HepG2 (cell line): ENCODE measurements at regions not wholly inside any gene's neighbourhood (a gene's known extent, or its start where the extent isn't known, plus 50 kb on each side); places are given as distances from the start of the nearest gene placed in this dataset.

Experiments
- ATAC-seq: fragments of 200-7000 bp; cut with Tn5 transposase; 3 replicates; pipeline ENCODE4 v1.9.1; 2020; ENCODE audit warnings: mild to moderate bottlenecking, moderate library complexity
- BruUV-seq: library from RNA; stranded (reverse); fragments of 400-500 nt; replicated peaks from 2 replicates; lab custom pipeline; 2021; lab: Mats Ljungman, UMichigan
- CTCF ChIA-PET: fragments of 300-600 bp; formaldehyde crosslinking; extraction: SDS; loops from one replicate; lab custom pipeline; 2021; ENCODE audit warnings: low total read pairs, inconsistent platforms, low intra/inter-chr PET ratio; lab: Yijun Ruan, JAX
- POLR2A ChIA-PET: fragments of 350-600 bp; sonication (Branson Sonifier 250); formaldehyde crosslinking; loops from one replicate; lab custom pipeline; 2020; ENCODE audit warnings: antibody characterized with exemption, inconsistent platforms; lab: Yijun Ruan, JAX
- DNase-seq: peaks from one replicate; pipeline ENCODE4 v3.0.0-alpha.2; 2015; ENCODE audit warnings: low spot score
- FAIRE-seq: peaks from 3 replicates; lab custom pipeline; 2011; peaks lifted over from hg19 to GRCh38; lab: Jason Lieb, UNC
- H2AFZ ChIP-seq: one replicate; pipeline ENCODE4 v1.6.1; 2011; ENCODE audit warnings: low read length, inconsistent platforms
- H3K27ac ChIP-seq: fragments of 300-600 bp; 3 replicates; pipeline ENCODE4 v1.8.0; 2011; ENCODE audit warnings: mixed run types, mild to moderate bottlenecking, mixed read lengths, low read length, inconsistent platforms; ENCODE audit not compliant: insufficient read depth; ENCODE audit errors: extremely low read length
- H3K27me3 ChIP-seq, 2 experiments: fragments of 200-600 bp in 1 of 2; 2 replicates in 1 of 2; 3 replicates in 1 of 2; pipeline versions ENCODE4 v1.6.0 to v1.8.0; 2011; ENCODE audit warnings: low read length in 2 of 2, mild to moderate bottlenecking in 2 of 2, moderate library complexity in 2 of 2, inconsistent platforms in 1 of 2; ENCODE audit not compliant: insufficient read depth in 2 of 2, control insufficient read depth in 1 of 2
- H3K36me3 ChIP-seq, 2 experiments: fragments of 200-600 bp in 1 of 2; replicated peaks in 1 of 2; 2 replicates in 1 of 2; 3 replicates in 1 of 2; pipeline versions ENCODE4 v1.5.1 to v1.8.0; 2011; ENCODE audit warnings: low read length in 2 of 2, inconsistent platforms in 1 of 2; ENCODE audit not compliant: insufficient read depth in 2 of 2, control insufficient read depth in 1 of 2
- H3K4me1 ChIP-seq: 2 replicates; pipeline ENCODE4 v1.5.1; 2012; ENCODE audit warnings: low read length, inconsistent platforms; ENCODE audit not compliant: insufficient read depth
- H3K4me2 ChIP-seq: 2 replicates; pipeline ENCODE4 v1.6.0; 2011; ENCODE audit warnings: low read depth, low read length, inconsistent platforms
- H3K4me3 ChIP-seq, 3 experiments: fragments of 200-600 bp in 1 of 3; sonication (generic), shearing (Covaris generic) in 1 of 3; replicated peaks in 1 of 3; 2 replicates each; pipeline ENCODE4 v1.5.1; 2011 to 2016; ENCODE audit warnings: low read length in 3 of 3, inconsistent platforms in 2 of 3, low read depth in 2 of 3, mild to moderate bottlenecking in 2 of 3, control low read depth in 1 of 3, mixed read lengths in 1 of 3; ENCODE audit not compliant: insufficient read depth in 1 of 3
- H3K79me2 ChIP-seq: one replicate; pipeline ENCODE4 v1.6.1; 2011; ENCODE audit warnings: low read length, inconsistent platforms; ENCODE audit not compliant: insufficient read depth
- H3K9ac ChIP-seq: 2 replicates; pipeline ENCODE4 v1.6.0; 2011; ENCODE audit warnings: mild to moderate bottlenecking, low read depth, low read length, inconsistent platforms; ENCODE audit not compliant: insufficient read depth
- H3K9me3 ChIP-seq: 2 replicates; pipeline ENCODE4 v1.5.1; 2012; ENCODE audit warnings: mild to moderate bottlenecking, low read length
- H4K20me1 ChIP-seq: 2 replicates; pipeline ENCODE4 v1.6.0; 2011; ENCODE audit warnings: inconsistent platforms, mild to moderate bottlenecking, low read length, moderate library complexity; ENCODE audit not compliant: insufficient read depth
- ARNTL ChIP-seq: sonication (generic); formaldehyde crosslinking; IDR thresholded peaks from 2 replicates; pipeline ENCODE4 v1.4.0; 2020; ENCODE audit warnings: mild to moderate bottlenecking, missing genetic modification reagents
- BRD4 ChIP-seq: sonication (generic); formaldehyde crosslinking; IDR thresholded peaks from 2 replicates; pipeline ENCODE4 v1.4.0; 2020; ENCODE audit warnings: missing genetic modification reagents
- FOXM1 ChIP-seq: sonication (generic); formaldehyde crosslinking; IDR thresholded peaks from 2 replicates; pipeline ENCODE4 v1.5.0; 2020; ENCODE audit warnings: missing genetic modification reagents
- NFKBIZ ChIP-seq: IDR thresholded peaks from 2 replicates; pipeline ENCODE4 v1.6.1; 2018; ENCODE audit warnings: missing genetic modification reagents, missing compliant biosample characterization
- PPARG ChIP-seq: conservative IDR thresholded peaks from 2 replicates; pipeline ENCODE4 v1.6.1; 2016; ENCODE audit warnings: missing biosample characterization, missing genetic modification reagents
- RNF219 ChIP-seq: sonication (generic); formaldehyde crosslinking; IDR thresholded peaks from 2 replicates; pipeline ENCODE4 v1.5.0; 2020; ENCODE audit warnings: mild to moderate bottlenecking, missing genetic modification reagents
- SETDB1 ChIP-seq: sonication (generic); formaldehyde crosslinking; IDR thresholded peaks from 2 replicates; pipeline ENCODE4 v1.5.1; 2020; ENCODE audit warnings: missing genetic modification reagents, mild to moderate bottlenecking, borderline replicate concordance
- SP1 ChIP-seq, 2 experiments: fragments of 450-650 bp in 1 of 2; sonication (generic) in 1 of 2; formaldehyde crosslinking in 1 of 2; IDR thresholded peaks; 2 replicates each; pipeline versions ENCODE4 v1.4.0 to v1.6.1; 2016 to 2020; ENCODE audit warnings: missing genetic modification reagents in 1 of 2
- SP4 ChIP-seq: sonication (generic); formaldehyde crosslinking; IDR thresholded peaks from 2 replicates; pipeline ENCODE4 v1.8.1; 2023; ENCODE audit warnings: mild to moderate bottlenecking, missing genetic modification reagents
- TSC22D2 ChIP-seq: sonication (generic); formaldehyde crosslinking; IDR thresholded peaks from 2 replicates; pipeline ENCODE4 v1.5.1; 2020; ENCODE audit warnings: missing genetic modification reagents, mild to moderate bottlenecking, borderline replicate concordance
- ZBTB33 ChIP-seq: sonication (generic); formaldehyde crosslinking; IDR thresholded peaks from 2 replicates; pipeline ENCODE4 v1.4.0; 2020; ENCODE audit warnings: missing genetic modification reagents
- ZFP82 ChIP-seq: sonication (generic); formaldehyde crosslinking; IDR thresholded peaks from 2 replicates; pipeline ENCODE4 v1.5.1; 2020; ENCODE audit warnings: mild to moderate bottlenecking, missing genetic modification reagents, borderline replicate concordance
- ZMYM3 ChIP-seq: sonication (generic); formaldehyde crosslinking; IDR thresholded peaks from 2 replicates; pipeline ENCODE4 v1.5.1; 2020; ENCODE audit warnings: mild to moderate bottlenecking, missing genetic modification reagents
- ZMYM4 ChIP-seq: sonication (generic); formaldehyde crosslinking; IDR thresholded peaks from 2 replicates; pipeline ENCODE4 v1.8.1; 2023; ENCODE audit warnings: mild to moderate bottlenecking, missing genetic modification reagents
- ZNF503 ChIP-seq: sonication (generic); formaldehyde crosslinking; IDR thresholded peaks from 2 replicates; pipeline ENCODE4 v1.4.0; 2020; ENCODE audit warnings: missing genetic modification reagents
- ZNF598 ChIP-seq: sonication (generic); formaldehyde crosslinking; IDR thresholded peaks from 2 replicates; pipeline ENCODE4 v1.5.1; 2020; ENCODE audit warnings: mild to moderate bottlenecking, missing genetic modification reagents, borderline replicate concordance
- WGBS: methylation state at CpG from one replicate; pipeline ENCODE4 v1.1.6; 2017; ENCODE audit warnings: low lambda C conversion rate; 5-methylcytosine and 5-hydroxymethylcytosine counted together
- in situ Hi-C: cut with HindIII; loops from 2 replicates; pipeline ENCODE4 v1.10.0; 2017; ENCODE audit warnings: low pct_unique_long_range_greater_than_20kb; ENCODE audit not compliant: extremely low pct_ligation_motif_present
- intact Hi-C: fragments of 100-400 bp; cut with micrococcal nuclease; formaldehyde crosslinking; loops from one replicate; pipeline ENCODE4 v1.10.0; 2022; ENCODE audit not compliant: unreplicated experiment

GRCh38 chr12:58169826-58170225 lies 228.5 kb downstream of the ATP23 start:
- no peak for DNase-seq
- BruUV-seq, result no TSS peak

More at GRCh38 chr12:58169826-58170225, 228.5 kb downstream of the ATP23 start:
- TF ChIP-seq FOXM1 (CRISPR knock-in tag) (no peak), SETDB1 (no peak), SP4 (CRISPR knock-in tag) (no peak), NFKBIZ (CRISPR knock-in tag) (no peak), ARNTL (CRISPR knock-in tag) (no peak), ZMYM3 (CRISPR knock-in tag) (no peak), BRD4 (CRISPR knock-in tag) (no peak), ZBTB33 (CRISPR knock-in tag) (no peak), ZFP82 (CRISPR knock-in tag) (no peak), ZNF598 (CRISPR knock-in tag) (no peak), TSC22D2 (CRISPR knock-in tag) (no peak), RNF219 (no peak), PPARG (CRISPR knock-in tag) (no peak), ZMYM4 (CRISPR knock-in tag) (no peak), ZNF503 (CRISPR knock-in tag) (no peak), SP1 (IDR thresholded peaks at IDR 0.05) (no peak), SP1 (CRISPR knock-in tag; IDR thresholded peaks at IDR 0.05) (no peak)
- no peak overlapping the region for H2AFZ ChIP-seq
- no peak overlapping the region for H3K27ac ChIP-seq
- peaks cover 0 to 4% of the 10 kb centered on the region in 2 experiments; a peak in 1 of 5 replicates for H3K27me3 ChIP-seq
- H4K20me1 ChIP-seq, result no peaks in the 10 kb centered on the region
- ChIA-PET POLR2A (no interaction called here), CTCF (no interaction called here)
- H3K4me1 ChIP-seq, result no peaks in the 10 kb centered on the region
- intact Hi-C loops, result no loop called here
- no peaks in the 10 kb centered on the region for H3K9me3 ChIP-seq
- no peak for ATAC-seq
- H3K4me2 ChIP-seq, result no peak overlapping the region
- in situ Hi-C loops, result no loop called here
- no peaks in the 10 kb centered on the region for H3K79me2 ChIP-seq
- H3K4me3 ChIP-seq, result no peak overlapping the region
- H3K36me3 ChIP-seq, result no peaks in the 10 kb centered on the region
- no peak for FAIRE-seq
- H3K9ac ChIP-seq, result no peak overlapping the region
- WGBS, result 0% methylated on average over 2 of the region's 2 CpGs
